Effector memory CD4-positive, alpha-beta T cell (primary cell): ENCODE measurements at regions not wholly inside any gene's neighbourhood (a gene's known extent, or its start where the extent isn't known, plus 50 kb on each side); places are given as distances from the start of the nearest gene placed in this dataset.

Experiments used
- DNase-seq, 3 donors: peaks; one replicate each; pipeline ENCODE4 v3.0.0-alpha.2; 2020
- H3K27ac ChIP-seq: 2 replicates; pipeline ENCODE4 v1.7.0; 2013; ENCODE audit warnings: mild to moderate bottlenecking, low read length, moderate library complexity; ENCODE audit not compliant: insufficient read depth, poor library complexity, severe bottlenecking
- H3K27me3 ChIP-seq: replicated peaks from 2 replicates; pipeline ENCODE4 v1.7.0; 2013; ENCODE audit warnings: mild to moderate bottlenecking, low read length; ENCODE audit not compliant: insufficient read depth, control insufficient read depth, poor library complexity, severe bottlenecking
- H3K36me3 ChIP-seq: 2 replicates; pipeline ENCODE4 v1.7.0; 2013; ENCODE audit warnings: mild to moderate bottlenecking, low read length, moderate library complexity; ENCODE audit not compliant: control insufficient read depth, insufficient read depth
- H3K4me1 ChIP-seq: 2 replicates; pipeline ENCODE4 v1.7.0; 2013; ENCODE audit warnings: low read length, mild to moderate bottlenecking; ENCODE audit not compliant: control insufficient read depth, insufficient read depth, poor library complexity, severe bottlenecking
- H3K4me3 ChIP-seq: 2 replicates; pipeline ENCODE4 v1.7.0; 2013; ENCODE audit warnings: low read length, low read depth, mild to moderate bottlenecking; ENCODE audit not compliant: insufficient read depth, poor library complexity, severe bottlenecking
- H3K9me3 ChIP-seq: 2 replicates; pipeline ENCODE4 v1.7.0; 2013; ENCODE audit warnings: mild to moderate bottlenecking, low read length, moderate library complexity; ENCODE audit not compliant: control insufficient read depth

DNA sequence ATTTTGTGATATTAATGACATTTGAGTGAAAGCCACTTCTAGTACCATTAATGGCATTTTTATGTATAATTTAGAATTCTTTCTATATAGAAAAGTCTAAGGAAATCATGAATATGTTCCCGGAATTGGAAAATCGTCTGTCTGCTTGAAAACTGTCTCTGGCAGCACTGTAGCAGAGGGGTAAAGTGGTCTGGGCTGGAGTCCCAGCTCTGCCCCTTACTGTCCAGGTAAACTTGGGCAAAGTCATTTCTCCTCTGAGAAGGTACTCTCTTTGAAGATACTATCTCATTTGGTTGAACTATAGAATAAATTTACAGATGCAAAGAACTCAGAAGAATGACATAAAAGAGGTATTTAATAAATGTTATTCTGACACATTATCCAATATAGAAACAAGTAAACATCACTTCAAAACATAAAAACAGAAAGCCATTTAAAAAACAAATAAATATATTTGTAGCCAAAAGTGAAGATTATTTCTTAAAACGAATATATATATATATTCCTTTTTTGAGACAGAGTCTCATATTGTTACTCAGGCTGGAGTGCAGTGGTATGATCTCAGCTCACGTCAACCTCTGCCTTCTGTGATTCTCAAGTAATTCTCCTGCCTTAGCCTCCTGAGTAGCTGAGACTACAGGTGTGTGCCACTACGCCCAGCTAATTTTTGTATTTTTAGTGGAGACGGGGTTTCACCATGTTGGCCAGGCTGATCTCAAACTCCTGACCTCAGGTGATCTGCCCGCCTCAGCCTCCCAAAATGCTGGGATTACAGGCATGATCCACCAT lies 149.8 kb upstream of the ITGA4 start:
- Histone ChIP-seq H3K36me3 (no peaks in the 10 kb centered on the region), H3K27ac (peak overlapping the region; percentile 71), H3K4me3 (no peak overlapping the region), H3K4me1 (peaks cover 38% of the 10 kb centered on the region), H3K27me3 (no peaks in the 10 kb centered on the region), H3K9me3 (no peaks in the 10 kb centered on the region)
- no peak for DNase-seq

DNA sequence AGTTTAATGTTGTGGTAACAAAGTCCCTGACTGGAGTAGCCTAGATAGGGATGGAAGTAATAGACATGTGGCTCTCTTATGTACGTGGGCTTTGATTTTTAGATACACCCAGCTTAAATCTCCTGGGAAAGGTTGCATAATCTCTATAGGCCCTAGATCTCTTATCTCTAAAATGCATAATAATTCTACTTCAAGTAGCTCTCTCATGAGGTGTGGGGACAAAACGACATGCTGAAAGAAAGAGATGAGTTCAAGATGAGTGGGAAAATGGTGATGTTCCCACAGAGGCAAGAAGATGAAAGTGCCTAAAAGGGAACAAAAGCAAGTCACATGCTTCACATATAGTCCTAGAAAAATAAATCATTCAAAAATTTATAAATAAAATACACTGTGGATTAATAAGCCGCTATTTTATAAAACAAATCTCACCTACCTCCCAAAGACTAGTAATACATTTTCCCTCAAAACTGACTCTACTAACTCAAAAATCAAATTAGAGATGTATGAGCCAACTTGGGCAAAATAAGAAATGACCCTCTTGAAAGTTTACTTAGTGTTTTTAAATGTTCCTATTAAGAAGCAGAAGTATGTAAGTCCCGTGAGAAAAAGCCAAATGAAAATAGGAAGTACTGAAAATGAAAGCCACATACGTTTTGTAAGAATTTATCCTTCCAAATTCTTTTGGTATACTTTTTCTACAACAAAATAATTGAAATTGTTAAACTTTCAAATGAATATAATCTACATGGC lies 148.2 kb upstream of the ITGA4 start:
- H3K4me3 ChIP-seq: peak overlapping the region; percentile 11
- no peaks in the 10 kb centered on the region for H3K9me3 ChIP-seq
- H3K27me3 ChIP-seq: no peaks in the 10 kb centered on the region
- H3K27ac ChIP-seq: peak overlapping the region; percentile 62
- peaks cover 35% of the 10 kb centered on the region for H3K4me1 ChIP-seq
- H3K36me3 ChIP-seq: no peaks in the 10 kb centered on the region
- no peak for DNase-seq

DNA sequence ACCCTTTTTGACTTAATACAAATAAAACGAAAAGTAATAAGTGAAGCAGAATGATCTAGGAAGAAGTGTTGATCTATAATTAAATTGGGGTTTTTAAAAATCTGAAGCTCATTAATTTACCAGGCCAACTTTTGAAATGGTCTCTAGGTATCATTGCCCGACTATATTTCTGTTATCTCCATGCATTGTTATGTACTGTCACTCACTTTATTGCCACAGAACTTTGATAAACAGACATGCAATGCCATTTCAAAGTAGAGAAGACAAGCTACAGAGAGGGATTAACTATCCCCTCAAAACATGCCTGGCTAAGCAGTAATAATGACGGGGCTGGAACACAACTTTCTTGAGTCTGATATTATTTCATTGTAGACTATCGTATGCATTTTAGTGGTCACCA lies 147.6 kb upstream of the ITGA4 start:
- Histone ChIP-seq H3K27me3 (no peaks in the 10 kb centered on the region), H3K4me3 (peak overlapping the region; percentile 11), H3K4me1 (peaks cover 31% of the 10 kb centered on the region), H3K36me3 (no peaks in the 10 kb centered on the region), H3K9me3 (no peaks in the 10 kb centered on the region), H3K27ac (peak overlapping the region; percentile 62)
- DNase-seq: no peak

DNA sequence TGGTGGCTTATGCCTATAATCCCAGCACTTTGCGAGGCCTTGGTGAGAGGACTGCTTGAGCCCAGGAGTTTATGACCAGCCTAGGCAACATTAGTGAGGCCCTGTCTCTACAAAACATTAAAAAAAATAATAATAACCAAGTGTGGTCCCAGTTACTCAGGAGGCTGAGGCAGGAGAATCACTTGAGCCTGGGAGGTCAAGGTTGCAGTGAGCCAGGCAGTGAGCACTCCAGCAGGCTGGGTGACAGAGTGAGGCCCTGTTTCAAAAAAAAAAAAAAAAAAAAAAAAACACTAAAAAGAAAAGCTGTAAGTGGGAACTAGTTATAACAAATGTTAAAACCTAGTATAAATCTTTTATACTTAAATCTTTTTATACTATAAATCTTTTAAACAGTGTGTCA lies 146.2 kb upstream of the ITGA4 start:
- H3K9me3 ChIP-seq: no peaks in the 10 kb centered on the region
- no peak overlapping the region for H3K27ac ChIP-seq
- no peaks in the 10 kb centered on the region for H3K27me3 ChIP-seq
- peaks cover 23% of the 10 kb centered on the region for H3K4me1 ChIP-seq
- H3K36me3 ChIP-seq: no peaks in the 10 kb centered on the region
- no peak overlapping the region for H3K4me3 ChIP-seq
- no peak for DNase-seq

DNA sequence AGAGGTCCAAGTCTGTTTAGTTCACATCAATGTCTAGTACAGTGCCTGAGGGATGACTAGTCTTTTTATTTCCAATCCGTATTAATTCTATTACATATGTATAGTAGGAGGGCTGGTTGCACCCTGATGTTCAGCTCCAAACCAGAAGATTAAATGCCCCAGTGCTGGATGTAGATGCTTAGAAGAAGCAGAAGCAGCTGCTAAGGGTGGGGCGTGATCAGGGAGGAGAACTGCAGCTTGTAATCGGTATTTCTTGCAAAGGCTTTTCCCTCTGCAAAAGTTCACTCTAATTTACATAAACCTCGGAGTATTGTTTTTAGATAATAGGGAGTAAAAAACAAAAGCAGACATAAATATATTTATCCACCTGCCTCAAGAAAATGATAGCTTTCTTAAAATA lies 145.3 kb upstream of the ITGA4 start:
- no peak for DNase-seq
- H3K36me3 ChIP-seq: no peaks in the 10 kb centered on the region
- no peak overlapping the region for H3K4me3 ChIP-seq
- H3K4me1 ChIP-seq: peaks cover 23% of the 10 kb centered on the region
- H3K9me3 ChIP-seq: no peaks in the 10 kb centered on the region
- H3K27ac ChIP-seq: peak overlapping the region; percentile 62
- H3K27me3 ChIP-seq: no peaks in the 10 kb centered on the region

DNA sequence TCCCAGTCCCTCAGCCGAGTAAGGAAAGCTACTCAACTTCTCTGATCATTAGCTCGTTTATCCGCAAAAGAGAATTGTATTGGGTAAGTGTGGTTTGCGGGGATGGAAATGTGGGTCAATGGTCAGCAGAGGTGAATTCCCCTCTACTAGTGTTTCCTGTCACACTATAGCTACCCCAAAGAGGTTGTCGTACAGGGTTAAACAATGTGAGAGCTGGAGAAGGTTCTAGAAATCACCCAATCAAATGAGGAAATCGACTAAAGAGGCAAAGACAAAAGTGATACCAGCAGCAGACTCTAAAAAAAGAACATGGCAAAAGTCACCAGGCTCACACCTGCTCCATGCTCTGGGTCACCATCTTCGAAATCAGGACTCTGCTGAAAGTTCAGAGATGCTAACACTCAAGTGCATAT lies 144.7 kb upstream of the ITGA4 start:
- Histone ChIP-seq H3K36me3 (no peaks in the 10 kb centered on the region), H3K9me3 (no peaks in the 10 kb centered on the region), H3K27ac (peak overlapping the region; percentile 62), H3K27me3 (no peaks in the 10 kb centered on the region), H3K4me1 (peaks cover 19% of the 10 kb centered on the region), H3K4me3 (no peak overlapping the region)
- peak in 1 of 3 donors; percentile 9 for DNase-seq

DNA sequence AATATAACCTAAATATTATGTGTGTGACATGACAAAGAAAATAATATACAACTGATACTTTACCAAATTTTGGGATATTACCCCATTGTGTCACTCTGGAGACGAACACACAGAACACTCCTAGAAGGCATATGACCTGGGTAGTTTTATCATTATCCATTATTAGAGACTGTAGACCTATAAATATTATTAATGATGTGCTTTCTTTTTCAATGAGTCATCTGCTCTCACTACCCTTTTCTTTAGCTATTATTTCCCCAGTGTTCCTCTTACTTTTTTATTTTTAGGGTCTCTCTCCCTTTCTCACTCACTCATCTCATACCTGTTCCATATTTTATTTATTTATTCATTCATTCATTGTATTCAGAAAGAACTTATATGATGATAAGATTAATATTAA lies 143.3 kb upstream of the ITGA4 start:
- Histone ChIP-seq H3K27ac (no peak overlapping the region), H3K9me3 (no peaks in the 10 kb centered on the region), H3K4me1 (peaks cover 7% of the 10 kb centered on the region), H3K27me3 (no peaks in the 10 kb centered on the region), H3K4me3 (no peak overlapping the region), H3K36me3 (no peaks in the 10 kb centered on the region)
- no peak for DNase-seq

DNA sequence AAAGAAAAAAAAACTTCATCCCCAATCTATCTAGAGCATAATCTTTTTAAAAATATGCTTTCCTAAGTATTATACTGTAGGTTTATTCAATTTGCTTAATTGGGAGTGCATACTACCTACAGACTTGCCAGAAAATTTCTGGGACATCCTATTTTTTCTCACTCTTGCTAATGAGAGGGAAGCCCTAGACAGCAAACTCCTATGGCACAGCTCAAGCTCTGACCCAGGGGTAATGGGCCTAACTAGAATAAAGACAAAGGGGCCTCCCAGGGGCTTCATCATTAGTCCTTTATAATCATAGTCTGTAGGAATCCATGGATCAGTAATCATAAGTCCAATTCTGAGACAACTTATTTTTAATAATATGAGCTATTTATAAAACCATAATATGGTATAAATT lies 142.6 kb upstream of the ITGA4 start:
- no peaks in the 10 kb centered on the region for H3K9me3 ChIP-seq
- no peaks in the 10 kb centered on the region for H3K27me3 ChIP-seq
- H3K36me3 ChIP-seq: no peaks in the 10 kb centered on the region
- peaks cover 7% of the 10 kb centered on the region for H3K4me1 ChIP-seq
- no peak for DNase-seq
- no peak overlapping the region for H3K4me3 ChIP-seq
- H3K27ac ChIP-seq: no peak overlapping the region

DNA sequence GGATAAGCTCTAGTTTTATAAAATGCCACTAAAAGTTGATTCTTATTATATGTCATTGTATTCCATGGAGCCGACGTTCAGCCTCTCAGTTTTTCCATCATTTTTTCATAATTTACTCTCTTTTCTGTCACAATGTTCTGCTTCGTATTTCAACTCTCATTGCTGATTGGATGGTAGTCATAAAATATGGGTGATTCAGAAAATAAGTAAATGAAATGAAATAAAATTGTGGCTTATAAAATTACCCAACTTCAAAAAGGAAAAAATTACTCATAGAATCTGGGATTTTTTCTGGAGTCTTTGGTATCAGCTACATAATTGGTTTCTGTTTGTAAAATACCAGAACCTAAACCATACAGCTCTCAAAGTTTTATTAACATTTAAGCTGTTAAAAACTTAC lies 139.7 kb upstream of the ITGA4 start:
- Histone ChIP-seq H3K27me3 (no peaks in the 10 kb centered on the region), H3K9me3 (no peaks in the 10 kb centered on the region), H3K27ac (no peak overlapping the region), H3K36me3 (no peaks in the 10 kb centered on the region), H3K4me3 (no peak overlapping the region), H3K4me1 (no peaks in the 10 kb centered on the region)
- DNase-seq: no peak

DNA sequence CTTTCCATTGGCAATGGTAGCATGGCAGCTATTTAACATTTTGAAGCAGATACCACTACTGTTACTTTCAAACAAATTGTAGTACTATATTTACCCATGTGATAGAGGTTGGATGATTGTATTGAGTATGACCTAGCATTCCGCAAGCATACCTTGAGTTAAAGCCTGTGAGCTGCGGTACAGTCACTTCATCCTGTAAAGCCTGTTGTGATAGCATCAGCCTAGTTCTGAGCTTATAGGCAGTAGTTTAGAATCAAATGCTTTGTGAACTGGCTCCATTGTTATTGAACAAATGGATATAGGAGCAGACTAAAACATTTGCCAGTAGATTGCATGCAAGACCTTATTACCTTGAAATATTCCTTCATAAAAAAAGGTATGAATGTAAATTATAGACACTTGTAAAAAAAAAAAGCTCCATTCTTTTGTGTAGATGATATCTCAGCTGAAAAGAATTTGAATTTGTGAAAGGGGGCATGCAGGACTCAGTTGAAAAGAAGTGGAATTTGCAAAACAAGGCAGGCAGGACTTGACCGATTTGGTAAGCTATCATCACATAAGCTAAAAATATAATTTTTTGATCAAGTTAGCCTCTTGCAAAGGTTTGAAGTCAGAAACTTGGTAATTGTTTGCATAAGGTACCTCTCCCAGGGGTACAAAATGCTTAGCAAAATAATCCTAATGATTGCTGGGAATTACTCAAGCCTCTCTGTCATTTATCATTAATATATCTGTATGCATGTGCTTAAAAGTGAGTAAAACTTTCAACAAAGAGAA lies 138.5 kb upstream of the ITGA4 start:
- Histone ChIP-seq H3K36me3 (no peaks in the 10 kb centered on the region), H3K27me3 (no peaks in the 10 kb centered on the region), H3K9me3 (no peaks in the 10 kb centered on the region), H3K27ac (no peak overlapping the region), H3K4me3 (no peak overlapping the region), H3K4me1 (no peaks in the 10 kb centered on the region)
- DNase-seq: no peak
